NB4 (cell line): ENCODE measurements at regions not wholly inside any gene's neighbourhood (a gene's known extent, or its start where the extent isn't known, plus 50 kb on each side); places are given as distances from the start of the nearest gene placed in this dataset.

Experiments
- CTCF ChIP-seq: IDR thresholded peaks from one replicate; pipeline ENCODE4 v1.5.1; 2012; ENCODE audit warnings: low read depth, low read length
- MYC ChIP-seq: IDR thresholded peaks from 2 replicates; pipeline ENCODE4 v1.6.1; 2011; ENCODE audit warnings: low read depth, low read length
- POLR2A ChIP-seq: IDR thresholded peaks from 2 replicates; pipeline ENCODE4 v1.6.1; 2011; ENCODE audit warnings: mild to moderate bottlenecking; ENCODE audit not compliant: insufficient read length; ENCODE audit errors: extremely low read depth

- TF ChIP-seq CTCF = no peak
- TF ChIP-seq POLR2A = no peak
- no peak for TF ChIP-seq MYC
These were observed 72.8 kb upstream of the POU3F3 start for GRCh38 chr2:104781151-104781550.
